ENCODE measurements at regions not wholly inside any gene's neighbourhood (a gene's known extent, or its start where the extent isn't known, plus 50 kb on each side); places are given as distances from the start of the nearest gene placed in this dataset.
"Not testable (repeated sequence)": the region's sequence is repeated elsewhere in the genome, so short reads cannot be mapped to it uniquely, and the experiment has no call there.

DNA sequence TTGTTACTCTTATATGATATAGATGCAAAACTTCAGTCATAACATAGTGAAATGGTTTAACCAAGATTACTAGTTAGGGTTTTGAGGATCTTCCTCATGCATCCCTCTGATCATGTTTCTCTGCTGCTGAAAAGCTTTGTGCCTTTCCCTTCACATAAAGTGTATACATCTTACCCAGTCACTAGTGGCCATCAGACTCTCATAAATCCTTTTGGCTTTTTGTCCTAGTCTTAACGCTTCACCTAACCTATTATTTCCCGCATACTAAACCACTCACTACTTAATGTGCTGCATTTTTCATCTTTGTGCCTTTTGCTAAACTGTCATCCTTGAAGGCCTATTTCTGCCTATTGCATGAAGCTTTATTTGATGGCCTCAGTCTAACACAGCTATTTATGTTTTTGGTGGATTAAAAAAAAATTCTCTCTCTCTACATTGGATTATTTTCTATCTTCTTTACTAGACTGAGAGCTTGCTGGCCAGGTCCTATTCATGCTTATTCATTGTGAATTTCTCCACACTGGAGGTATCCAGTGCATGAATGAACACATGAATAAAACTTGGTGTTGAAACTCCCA lies 717.6 kb upstream of the GOLIM4 start:
- DNase-seq = no peak
- in situ Hi-C loops (cut with MboI; ENCODE audit: low pct_unique_long_range_greater_than_20kb, low sequenced_read_pairs) = no loop called here

- no peak for DNase-seq
- in situ Hi-C loops (cut with MboI; ENCODE audit: low pct_unique_long_range_greater_than_20kb, low sequenced_read_pairs) = no loop called here
These were observed 716.5 kb upstream of the GOLIM4 start for GRCh38 chr3:168812234-168812633.

DNA sequence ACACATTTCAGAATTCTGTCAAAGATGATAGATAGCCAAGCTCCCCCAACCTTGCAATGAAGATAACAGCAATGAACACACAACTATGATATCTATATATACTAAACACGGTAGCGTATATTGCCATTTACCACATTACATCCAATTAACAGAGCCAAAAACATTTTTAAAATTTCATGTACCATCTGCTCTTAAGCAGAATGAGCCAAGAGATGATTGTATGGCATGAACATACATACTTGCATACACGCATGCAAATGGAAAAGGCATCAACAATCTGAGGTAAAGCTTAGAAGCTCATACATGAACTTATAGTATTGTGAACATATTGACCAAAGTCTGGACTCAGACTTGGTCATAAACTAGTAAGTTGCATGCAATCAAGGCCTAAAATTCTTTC lies 712.9 kb upstream of the GOLIM4 start:
- in situ Hi-C loops (cut with MboI; ENCODE audit: low pct_unique_long_range_greater_than_20kb, low sequenced_read_pairs) = no loop called here
- no peak for DNase-seq

GRCh38 chr3:168807448-168807847 lies 711.7 kb upstream of the GOLIM4 start:
- in situ Hi-C loops (cut with MboI; ENCODE audit: low pct_unique_long_range_greater_than_20kb, low sequenced_read_pairs) = no loop called here
- DNase-seq = no peak

DNA sequence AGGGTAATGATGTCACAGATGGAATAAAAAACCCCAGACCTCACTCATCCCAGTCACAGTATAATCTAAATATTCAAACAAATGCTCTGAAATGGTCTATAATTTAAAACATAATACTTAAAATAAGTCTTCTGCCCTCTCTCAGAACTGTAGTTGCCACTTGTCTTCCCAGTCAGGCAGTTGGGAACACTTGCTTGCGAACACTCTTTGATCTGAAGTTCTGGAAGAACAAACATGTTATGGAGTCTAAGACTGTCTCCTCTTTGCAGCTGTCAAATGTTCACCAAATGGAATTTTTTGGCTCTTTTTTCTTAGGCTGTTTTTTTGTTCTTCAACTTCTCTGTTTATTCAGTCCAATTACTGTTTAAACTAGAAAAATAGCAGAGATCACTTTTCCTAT lies 711.1 kb upstream of the GOLIM4 start:
- in situ Hi-C loops (cut with MboI; ENCODE audit: low pct_unique_long_range_greater_than_20kb, low sequenced_read_pairs) = no loop called here
- DNase-seq = no peak

DNA sequence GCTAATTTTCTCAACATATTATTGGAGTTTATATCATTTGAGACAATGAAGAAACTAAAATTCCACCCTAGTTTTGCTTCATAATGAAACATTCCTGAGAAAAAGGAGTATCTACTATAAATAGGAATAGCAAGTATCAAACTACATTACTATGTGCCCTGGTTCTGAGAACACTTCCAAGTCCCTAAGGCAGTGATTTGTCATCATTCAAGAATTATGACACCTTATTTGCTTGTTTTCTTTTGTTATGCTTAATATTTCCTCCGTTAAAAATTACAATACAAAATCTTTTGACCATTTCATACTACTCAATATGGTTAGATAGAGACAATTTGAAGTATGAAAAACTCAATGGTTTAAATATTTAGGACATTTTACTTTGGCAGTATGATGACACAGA lies 707.8 kb upstream of the GOLIM4 start:
- DNase-seq = no peak
- in situ Hi-C loops (cut with MboI; ENCODE audit: low pct_unique_long_range_greater_than_20kb, low sequenced_read_pairs) = no loop called here

DNA sequence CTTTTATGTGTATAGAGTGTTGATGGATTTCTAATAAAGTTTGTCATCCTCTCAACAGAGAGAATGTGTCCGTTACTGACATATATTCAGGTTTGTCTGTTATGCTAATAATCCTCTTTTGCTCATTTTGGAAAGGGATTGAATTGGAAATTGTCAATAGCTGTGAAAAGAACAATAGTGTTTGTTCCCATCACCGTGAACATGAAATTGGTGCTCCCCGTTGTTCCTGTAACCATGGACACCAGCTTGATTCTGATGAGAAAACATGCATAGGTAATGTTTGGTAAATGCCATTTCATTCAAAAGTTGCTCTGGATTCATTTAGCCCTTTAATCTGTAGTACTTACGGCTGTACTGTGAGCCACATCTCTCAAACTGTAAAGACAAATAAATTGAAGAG lies 707.0 kb upstream of the GOLIM4 start:
- in situ Hi-C loops (cut with MboI; ENCODE audit: low pct_unique_long_range_greater_than_20kb, low sequenced_read_pairs) = no loop called here
- DNase-seq = no peak

GRCh38 chr3:168801794-168802193 lies 706.1 kb upstream of the GOLIM4 start:
- in situ Hi-C loops (cut with MboI; ENCODE audit: low pct_unique_long_range_greater_than_20kb, low sequenced_read_pairs) = no loop called here
- DNase-seq = no peak

GRCh38 chr3:168796339-168796738 lies 700.6 kb upstream of the GOLIM4 start:
- DNase-seq = no peak
- in situ Hi-C loops (cut with MboI; ENCODE audit: low pct_unique_long_range_greater_than_20kb, low sequenced_read_pairs) = no loop called here

- no peak for DNase-seq
- in situ Hi-C loops (cut with MboI; ENCODE audit: low pct_unique_long_range_greater_than_20kb, low sequenced_read_pairs) = no loop called here
These were observed 698.7 kb upstream of the GOLIM4 start for GRCh38 chr3:168794427-168794826.

- in situ Hi-C loops (cut with MboI; ENCODE audit: low pct_unique_long_range_greater_than_20kb, low sequenced_read_pairs) = no loop called here
These were observed 686.5 kb upstream of the GOLIM4 start for GRCh38 chr3:168782193-168782592.

DNA sequence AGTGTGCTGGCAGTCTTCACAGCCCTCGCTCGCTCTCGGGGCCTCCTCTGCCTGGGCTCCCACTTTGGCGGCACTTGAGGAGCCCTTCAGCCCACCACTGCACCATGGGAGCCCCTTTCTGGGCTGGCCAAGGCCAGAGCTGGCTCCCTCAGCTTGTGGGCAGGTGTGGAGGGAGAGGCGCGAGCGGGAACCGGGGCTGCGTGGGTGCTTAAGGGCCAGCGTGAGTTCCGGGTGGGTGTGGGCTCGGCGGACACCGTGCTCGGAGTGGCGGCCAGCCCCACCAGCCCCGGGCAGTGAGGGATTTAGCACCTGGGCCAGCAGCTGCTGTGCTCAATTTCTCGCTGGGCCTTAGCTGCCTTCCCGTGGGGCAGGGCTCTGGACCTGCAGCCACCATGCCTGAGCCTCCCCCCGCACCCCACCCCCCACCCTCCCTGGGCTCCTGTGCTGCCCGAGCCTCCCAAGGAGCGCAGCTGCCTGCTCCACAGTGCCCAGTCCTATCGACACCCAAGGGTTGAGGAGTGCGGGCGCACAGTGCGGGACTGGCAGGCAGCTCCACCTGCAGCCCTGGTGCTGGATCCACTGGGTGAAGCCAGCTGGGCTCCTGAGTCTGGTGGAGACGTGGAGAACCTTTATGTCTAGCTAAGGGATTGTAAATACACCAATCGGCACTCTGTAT lies 684.4 kb upstream of the GOLIM4 start:
- DNase-seq; in situ Hi-C loops (cut with MboI; ENCODE audit: low pct_unique_long_range_greater_than_20kb, low sequenced_read_pairs): not testable (repeated sequence)

More at GRCh38 chr3:168782193-168782592, 686.5 kb upstream of the GOLIM4 start:
- DNase-seq = no peak

- in situ Hi-C loops (cut with MboI; ENCODE audit: low pct_unique_long_range_greater_than_20kb, low sequenced_read_pairs) = no loop called here
- DNase-seq = no peak
These were observed 658.0 kb upstream of the GOLIM4 start for GRCh38 chr3:168753724-168754123.

DNA sequence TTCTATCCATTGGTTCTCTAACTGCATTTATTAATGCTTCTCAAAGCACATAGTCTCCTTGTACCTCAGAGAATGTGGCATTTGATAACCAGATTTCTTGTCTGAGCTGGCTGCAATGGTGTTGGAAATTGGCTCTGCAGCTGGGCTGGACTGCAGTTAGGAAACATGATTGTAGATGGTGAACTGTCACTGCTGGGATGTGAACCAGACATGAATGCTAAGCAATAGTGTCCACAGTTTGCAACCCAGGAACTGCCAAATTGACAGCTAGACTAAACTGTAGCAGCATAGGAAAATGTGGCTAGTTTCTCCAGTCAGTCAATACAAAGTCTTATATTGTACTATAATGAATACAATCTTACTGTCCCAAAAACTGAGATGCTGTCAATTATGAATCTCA lies 656.6 kb upstream of the GOLIM4 start:
- no peak for DNase-seq
- in situ Hi-C loops (cut with MboI; ENCODE audit: low pct_unique_long_range_greater_than_20kb, low sequenced_read_pairs) = no loop called here

DNA sequence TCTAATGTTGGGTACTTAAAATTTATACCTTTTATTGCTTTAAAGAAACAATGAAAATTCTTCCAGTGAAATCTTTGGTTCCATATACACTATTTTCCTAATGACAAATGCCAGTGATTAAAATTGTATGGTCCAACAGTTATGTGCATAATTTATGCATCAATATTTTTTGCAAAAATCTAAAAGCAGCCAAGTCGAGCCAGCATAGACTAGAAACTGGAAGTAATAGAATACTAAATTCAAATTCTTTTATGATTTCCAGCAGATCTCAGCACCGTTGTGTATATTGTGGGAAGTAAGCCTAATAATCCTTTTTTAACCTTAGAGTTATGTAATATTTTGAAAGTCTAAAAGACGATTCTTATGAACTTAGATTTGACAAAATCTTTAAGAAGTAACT lies 652.0 kb upstream of the GOLIM4 start:
- DNase-seq = no peak
- in situ Hi-C loops (cut with MboI; ENCODE audit: low pct_unique_long_range_greater_than_20kb, low sequenced_read_pairs) = no loop called here

- in situ Hi-C loops (cut with MboI; ENCODE audit: low pct_unique_long_range_greater_than_20kb, low sequenced_read_pairs) = no loop called here
- no peak for DNase-seq
These were observed 643.0 kb upstream of the GOLIM4 start for GRCh38 chr3:168738527-168739325.

DNA sequence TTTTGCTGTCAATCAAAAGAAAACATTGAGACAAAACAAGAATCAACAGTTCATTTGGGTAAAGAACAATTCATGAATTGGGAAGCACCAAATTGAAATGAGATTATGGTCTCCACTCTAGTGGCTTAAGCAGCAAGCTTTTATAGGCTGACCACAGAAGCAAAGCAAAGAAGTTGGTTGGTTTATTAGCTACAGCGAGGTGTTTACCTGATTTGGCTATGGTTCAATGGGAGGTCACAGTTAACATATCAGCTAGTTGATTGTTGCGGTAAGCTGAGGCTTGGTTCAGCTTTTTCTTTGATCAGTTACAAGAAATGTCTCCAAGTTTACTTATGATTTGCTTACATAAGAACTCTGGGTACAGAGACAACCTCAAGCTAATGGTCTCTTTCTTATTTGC lies 640.5 kb upstream of the GOLIM4 start:
- in situ Hi-C loops (cut with MboI; ENCODE audit: low pct_unique_long_range_greater_than_20kb, low sequenced_read_pairs) = no loop called here
- no peak for DNase-seq

DNA sequence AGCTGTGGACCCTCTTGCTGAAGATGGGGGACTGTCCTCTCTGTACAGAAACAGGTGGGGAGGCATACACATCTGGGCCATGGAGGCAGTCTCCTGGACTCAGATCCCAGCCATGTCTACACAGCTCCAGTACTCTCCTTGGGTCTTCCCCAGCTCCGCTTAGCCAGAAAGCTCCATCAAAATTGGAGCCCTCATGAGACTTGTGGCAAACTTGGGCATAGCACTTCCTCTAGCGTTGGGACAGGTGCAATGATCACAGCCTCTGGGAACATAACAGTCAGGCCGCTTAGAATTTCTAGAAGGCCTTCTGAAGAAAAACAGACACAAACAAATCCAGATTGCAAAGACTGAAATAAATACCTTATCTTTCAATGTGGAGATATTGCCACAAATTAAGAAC lies 634.3 kb upstream of the GOLIM4 start:
- no peak for DNase-seq
- in situ Hi-C loops (cut with MboI; ENCODE audit: low pct_unique_long_range_greater_than_20kb, low sequenced_read_pairs) = no loop called here

DNA sequence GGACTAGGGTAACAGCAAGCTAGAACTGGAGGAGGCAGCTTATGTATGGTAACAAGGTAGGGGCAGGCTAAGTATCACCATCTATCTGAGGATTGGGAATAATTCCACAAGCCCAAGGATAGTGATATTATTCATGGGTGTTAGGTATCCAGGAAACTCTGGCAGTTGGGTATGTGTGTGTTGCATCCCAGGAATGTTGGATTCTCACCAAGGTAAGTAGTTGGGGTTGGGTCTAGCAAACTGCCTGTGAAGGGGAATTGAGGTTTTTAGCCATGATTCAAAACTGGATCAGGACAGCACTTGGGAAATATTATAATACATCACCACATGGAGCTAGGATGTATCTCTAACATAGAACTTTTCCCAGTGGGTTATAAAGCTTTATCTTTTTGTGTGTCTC lies 626.4 kb upstream of the GOLIM4 start:
- no peak for DNase-seq
- in situ Hi-C loops (cut with MboI; ENCODE audit: low pct_unique_long_range_greater_than_20kb, low sequenced_read_pairs) = no loop called here

DNA sequence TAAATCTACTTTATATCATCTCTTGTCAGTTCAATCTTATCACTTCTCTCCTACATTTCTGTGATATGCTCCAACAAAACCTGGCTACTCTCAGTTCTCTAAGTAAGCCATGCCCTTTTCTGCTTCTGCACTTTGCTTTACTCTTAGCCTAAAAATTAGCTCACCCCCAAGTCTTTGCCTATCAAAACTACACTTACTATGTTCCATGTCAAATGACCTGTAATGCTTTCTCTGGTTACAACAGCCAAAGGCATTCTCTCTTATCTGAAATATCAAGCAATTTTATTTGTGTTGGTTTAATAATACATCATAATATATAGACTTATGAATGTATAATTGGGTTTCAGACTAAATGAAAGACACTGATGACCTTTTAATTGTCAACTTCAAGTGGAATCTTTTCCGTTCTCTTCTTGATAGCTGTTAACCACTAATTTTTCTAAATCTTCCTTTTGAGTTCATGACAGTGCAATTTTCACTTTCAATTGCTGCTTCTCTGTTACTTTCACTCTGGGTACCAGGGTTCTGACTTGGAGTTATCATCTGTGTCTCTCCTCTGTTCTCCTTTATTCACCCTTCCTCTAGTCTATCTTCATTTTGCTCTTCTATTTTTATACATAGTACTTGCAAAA lies 619.0 kb upstream of the GOLIM4 start:
- no peak for DNase-seq

More for the DNA sequence above, 619.0 kb upstream of the GOLIM4 start:
- in situ Hi-C loops (cut with MboI; ENCODE audit: low pct_unique_long_range_greater_than_20kb, low sequenced_read_pairs) = no loop called here
